ENCODE measurements at regions not wholly inside any gene's neighbourhood (a gene's known extent, or its start where the extent isn't known, plus 50 kb on each side); places are given as distances from the start of the nearest gene placed in this dataset.

DNA sequence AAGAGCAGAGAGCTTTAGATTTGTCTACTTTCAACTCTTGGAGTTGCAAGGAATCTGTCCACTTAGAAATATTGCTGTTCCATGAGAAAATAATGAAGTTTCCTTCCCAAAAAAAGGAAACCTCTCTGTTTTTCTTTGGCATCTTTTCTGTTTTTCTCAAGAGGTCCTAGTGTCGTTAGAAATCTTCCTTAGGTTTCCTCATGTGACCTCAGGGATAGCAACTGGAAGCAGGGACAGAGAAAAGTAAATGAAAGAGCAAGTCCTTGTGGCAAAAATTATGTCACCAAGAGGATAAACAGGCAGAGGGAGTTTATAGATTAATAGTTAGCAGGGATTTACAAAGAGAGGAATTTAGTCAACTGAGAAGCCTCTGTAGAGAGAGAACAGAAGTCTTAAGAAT lies 478.4 kb upstream of the ADGRL3 start:
- TF ChIP-seq CTCF (IDR thresholded peaks at IDR 0.05) (no peak), POLR2A (IDR thresholded peaks at IDR 0.05) (no peak)
